ENCODE measurements at regions not wholly inside any gene's neighbourhood (a gene's known extent, or its start where the extent isn't known, plus 50 kb on each side); places are given as distances from the start of the nearest gene placed in this dataset.

DNA sequence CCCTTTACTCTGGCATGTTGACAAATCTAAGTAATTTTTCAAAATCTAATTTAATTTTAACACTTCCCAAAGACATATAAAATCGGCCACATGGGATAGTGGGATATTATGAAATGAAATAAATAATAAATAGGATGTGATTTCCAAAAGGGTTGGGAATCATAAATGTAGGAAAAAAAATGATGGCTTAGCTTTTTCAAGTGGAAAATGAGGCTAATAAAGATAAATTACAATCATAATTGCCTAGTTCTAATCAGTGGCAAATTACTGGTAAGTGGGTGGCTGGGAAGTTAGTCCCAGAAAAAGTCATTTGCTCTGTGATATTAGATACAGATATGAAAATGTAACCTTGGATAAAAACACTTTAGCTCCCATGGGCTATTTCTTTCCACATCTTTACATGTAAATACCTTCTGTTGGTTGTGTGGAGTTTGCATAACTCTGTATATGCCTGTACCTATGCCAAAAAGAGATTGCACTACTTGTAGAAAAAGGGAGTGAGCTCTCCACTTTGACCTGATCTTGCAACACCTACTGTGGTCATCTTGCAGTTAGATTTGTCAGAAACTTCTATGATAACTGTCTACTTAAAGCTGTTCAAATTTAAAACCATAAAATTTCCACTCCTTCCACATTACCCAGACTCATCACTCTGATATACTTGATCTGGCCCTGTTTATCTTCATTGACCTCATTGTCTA lies 284.6 kb upstream of the KAZN start:
- no peaks in the 10 kb centered on the region for H3K36me3 ChIP-seq (ENCODE audit: control insufficient read depth in 2 of 2, insufficient read depth in 2 of 2, low read length in 1 of 2)
- H3K27ac ChIP-seq (ENCODE audit: low read depth in 1 of 2, low read length in 1 of 2): no peak overlapping the region
- no peaks in the 10 kb centered on the region for H3K4me1 ChIP-seq (ENCODE audit: control insufficient read depth in 2 of 2, insufficient read depth in 2 of 2, low read length in 2 of 2)
- no peak for DNase-seq (ENCODE audit: low read depth in 6 of 9, low spot score in 9 of 9)
- H3K9me3 ChIP-seq (ENCODE audit: control insufficient read depth in 2 of 2, insufficient read depth in 1 of 2, low read length in 1 of 2): no peaks in the 10 kb centered on the region
- no peaks in the 10 kb centered on the region for H3K27me3 ChIP-seq (ENCODE audit: control insufficient read depth in 2 of 2, insufficient read depth in 1 of 2, low read length in 1 of 2)
- 99% methylated on average over 1 of the region's 1 CpG for WGBS
- H3K4me3 ChIP-seq (ENCODE audit: low read length in 2 of 2): no peak overlapping the region

DNA sequence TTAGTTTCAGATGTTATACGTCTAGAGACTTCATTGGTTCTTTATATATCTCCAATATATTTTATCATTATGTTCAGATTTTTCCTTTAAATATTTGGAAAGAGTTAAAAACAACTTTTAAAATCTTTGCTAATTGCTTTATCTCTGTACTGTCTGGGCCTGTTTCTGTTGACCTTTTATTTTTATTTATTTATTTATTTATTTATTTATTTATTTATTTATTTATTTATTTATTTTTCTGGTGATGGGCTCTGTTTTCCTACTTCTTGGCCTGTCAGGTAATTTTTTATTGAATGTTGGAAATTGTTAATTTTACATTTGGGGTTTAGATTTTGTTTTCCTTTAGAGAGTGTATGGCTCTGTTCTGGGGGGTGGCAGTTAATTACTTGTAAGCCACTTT lies 279.7 kb upstream of the KAZN start:
- Histone ChIP-seq H3K27me3 (ENCODE audit: control insufficient read depth in 2 of 2, insufficient read depth in 1 of 2, low read length in 1 of 2) (no peaks in the 10 kb centered on the region), H3K27ac (ENCODE audit: low read depth in 1 of 2, low read length in 1 of 2) (no peak overlapping the region), H3K4me1 (ENCODE audit: control insufficient read depth in 2 of 2, insufficient read depth in 2 of 2, low read length in 2 of 2) (peaks cover 0 to 4% of the 10 kb centered on the region in 2 donors), H3K9me3 (ENCODE audit: control insufficient read depth in 2 of 2, insufficient read depth in 1 of 2, low read length in 1 of 2) (no peaks in the 10 kb centered on the region), H3K4me3 (ENCODE audit: low read length in 2 of 2) (no peak overlapping the region), H3K36me3 (ENCODE audit: control insufficient read depth in 2 of 2, insufficient read depth in 2 of 2, low read length in 1 of 2) (no peaks in the 10 kb centered on the region)
- WGBS: 97% methylated on average over 1 of the region's 1 CpG
- no peak for DNase-seq (ENCODE audit: low read depth in 6 of 9, low spot score in 9 of 9)

DNA sequence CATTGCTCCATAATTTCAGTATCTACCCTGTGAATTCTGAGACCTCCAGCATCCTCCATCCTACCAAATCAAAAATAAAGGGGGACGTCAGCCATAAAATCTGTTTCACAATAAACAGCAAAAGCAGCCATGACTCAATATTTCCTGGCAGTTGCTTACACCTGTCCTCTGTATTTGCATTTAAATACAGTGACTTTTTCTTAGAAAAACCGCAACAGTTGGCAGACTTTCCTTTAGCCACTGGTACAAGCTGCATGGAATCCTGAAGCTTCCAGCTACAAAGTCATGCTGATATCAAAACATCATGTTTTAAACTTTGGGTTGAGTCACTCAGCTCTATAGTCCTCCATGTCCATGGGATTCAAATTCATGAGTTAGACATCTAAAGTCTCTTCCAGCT lies 278.0 kb upstream of the KAZN start:
- peak overlapping the region in 1 of 2 donors; percentile 29 for H3K27ac ChIP-seq (ENCODE audit: low read depth in 1 of 2, low read length in 1 of 2)
- no peaks in the 10 kb centered on the region for H3K9me3 ChIP-seq (ENCODE audit: control insufficient read depth in 2 of 2, insufficient read depth in 1 of 2, low read length in 1 of 2)
- no peaks in the 10 kb centered on the region for H3K36me3 ChIP-seq (ENCODE audit: control insufficient read depth in 2 of 2, insufficient read depth in 2 of 2, low read length in 1 of 2)
- H3K27me3 ChIP-seq (ENCODE audit: control insufficient read depth in 2 of 2, insufficient read depth in 1 of 2, low read length in 1 of 2): no peaks in the 10 kb centered on the region
- H3K4me1 ChIP-seq (ENCODE audit: control insufficient read depth in 2 of 2, insufficient read depth in 2 of 2, low read length in 2 of 2): peaks cover 0 to 4% of the 10 kb centered on the region in 2 donors
- peak in 3 of 9 donors; percentile 14 to 42 (median 16) for DNase-seq (ENCODE audit: low read depth in 6 of 9, low spot score in 9 of 9)
- 53% methylated on average over 2 of the region's 2 CpGs for WGBS
- H3K4me3 ChIP-seq (ENCODE audit: low read length in 2 of 2): no peak overlapping the region

DNA sequence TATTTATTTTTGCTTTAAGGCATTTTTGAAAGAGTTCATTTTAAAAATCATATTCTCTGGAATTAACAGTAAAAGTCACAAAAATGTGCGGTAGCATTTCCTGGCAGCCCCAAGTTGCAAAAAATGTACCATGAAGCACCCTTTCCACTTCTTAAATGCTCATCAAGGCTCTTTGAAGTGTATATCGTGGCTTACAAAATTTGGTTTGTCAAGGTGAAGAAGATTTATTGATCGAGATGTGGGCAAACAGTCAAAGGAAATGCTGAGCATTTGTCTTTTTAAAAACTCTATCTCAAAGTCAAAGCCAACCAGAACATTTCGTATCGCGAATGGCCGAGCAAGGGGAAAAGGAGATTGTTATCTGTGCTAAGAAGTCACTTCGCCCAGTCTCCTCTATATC lies 277.5 kb upstream of the KAZN start:
- Histone ChIP-seq H3K27me3 (ENCODE audit: control insufficient read depth in 2 of 2, insufficient read depth in 1 of 2, low read length in 1 of 2) (no peaks in the 10 kb centered on the region), H3K36me3 (ENCODE audit: control insufficient read depth in 2 of 2, insufficient read depth in 2 of 2, low read length in 1 of 2) (no peaks in the 10 kb centered on the region), H3K27ac (ENCODE audit: low read depth in 1 of 2, low read length in 1 of 2) (peak overlapping the region in 1 of 2 donors; percentile 29), H3K4me3 (ENCODE audit: low read length in 2 of 2) (no peak overlapping the region), H3K9me3 (ENCODE audit: control insufficient read depth in 2 of 2, insufficient read depth in 1 of 2, low read length in 1 of 2) (no peaks in the 10 kb centered on the region), H3K4me1 (ENCODE audit: control insufficient read depth in 2 of 2, insufficient read depth in 2 of 2, low read length in 2 of 2) (peaks cover 0 to 4% of the 10 kb centered on the region in 2 donors)
- peak in 1 of 9 donors; percentile 27 for DNase-seq (ENCODE audit: low read depth in 6 of 9, low spot score in 9 of 9)
- WGBS: 55% methylated on average over 8 of the region's 8 CpGs

DNA sequence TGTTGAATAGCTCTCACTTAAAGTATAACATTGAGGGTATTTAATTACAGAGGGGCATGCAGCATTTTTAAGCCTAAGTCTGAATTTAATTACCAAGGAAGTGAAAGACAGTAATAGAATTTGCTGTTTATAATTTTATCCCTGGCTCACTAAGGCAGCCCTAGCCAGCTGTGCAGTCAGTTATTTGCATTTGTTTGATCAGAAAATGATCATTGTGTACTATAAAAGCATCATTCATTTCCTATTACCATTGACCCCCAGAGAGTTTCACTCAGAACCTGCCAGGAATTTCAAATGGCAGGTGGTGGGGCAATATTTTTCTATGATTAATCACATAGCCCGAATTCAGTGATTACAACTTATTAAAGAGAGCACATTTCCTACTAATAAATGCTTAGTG lies 277.1 kb upstream of the KAZN start:
- WGBS: 83% methylated on average over 1 of the region's 1 CpG
- H3K9me3 ChIP-seq (ENCODE audit: control insufficient read depth in 2 of 2, insufficient read depth in 1 of 2, low read length in 1 of 2): no peaks in the 10 kb centered on the region
- no peaks in the 10 kb centered on the region for H3K36me3 ChIP-seq (ENCODE audit: control insufficient read depth in 2 of 2, insufficient read depth in 2 of 2, low read length in 1 of 2)
- H3K27me3 ChIP-seq (ENCODE audit: control insufficient read depth in 2 of 2, insufficient read depth in 1 of 2, low read length in 1 of 2): no peaks in the 10 kb centered on the region
- H3K4me1 ChIP-seq (ENCODE audit: control insufficient read depth in 2 of 2, insufficient read depth in 2 of 2, low read length in 2 of 2): peaks cover 0 to 4% of the 10 kb centered on the region in 2 donors
- DNase-seq (ENCODE audit: low read depth in 6 of 9, low spot score in 9 of 9): no peak
- peak overlapping the region in 1 of 2 donors; percentile 10 for H3K27ac ChIP-seq (ENCODE audit: low read depth in 1 of 2, low read length in 1 of 2)
- no peak overlapping the region for H3K4me3 ChIP-seq (ENCODE audit: low read length in 2 of 2)

DNA sequence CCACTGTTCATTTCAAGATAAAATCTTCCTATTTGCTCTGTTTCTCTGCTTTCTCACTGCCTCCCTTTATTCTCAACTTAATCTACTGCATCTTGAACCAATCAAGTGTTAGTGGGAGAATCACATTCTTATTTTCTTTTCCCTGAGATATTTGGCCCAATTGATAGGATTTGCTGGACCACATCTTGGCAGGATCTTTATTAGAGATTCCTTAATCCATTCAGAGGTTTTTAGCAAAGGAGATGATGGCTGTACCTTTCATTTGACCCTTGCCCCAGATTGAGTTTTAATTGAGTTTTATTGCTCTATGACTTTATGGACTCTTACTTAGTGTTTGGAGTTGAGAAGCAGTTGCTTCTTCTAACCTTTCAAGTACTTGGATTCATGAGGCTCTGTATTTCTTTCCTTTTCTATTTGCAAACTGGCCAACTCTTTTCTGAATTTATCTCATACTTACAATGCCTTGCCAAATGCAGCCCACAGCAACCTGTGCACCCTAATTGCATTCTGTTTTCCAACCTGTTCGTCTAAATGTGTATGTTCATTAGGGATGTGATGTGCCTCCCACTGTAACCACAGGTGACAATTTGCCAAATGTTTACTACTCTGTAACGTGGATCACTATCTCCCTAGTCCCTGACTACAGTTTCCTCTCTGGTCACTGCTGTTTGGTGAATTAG lies 274.8 kb upstream of the KAZN start:
- 72% methylated on average over 2 of the region's 2 CpGs for WGBS

DNA sequence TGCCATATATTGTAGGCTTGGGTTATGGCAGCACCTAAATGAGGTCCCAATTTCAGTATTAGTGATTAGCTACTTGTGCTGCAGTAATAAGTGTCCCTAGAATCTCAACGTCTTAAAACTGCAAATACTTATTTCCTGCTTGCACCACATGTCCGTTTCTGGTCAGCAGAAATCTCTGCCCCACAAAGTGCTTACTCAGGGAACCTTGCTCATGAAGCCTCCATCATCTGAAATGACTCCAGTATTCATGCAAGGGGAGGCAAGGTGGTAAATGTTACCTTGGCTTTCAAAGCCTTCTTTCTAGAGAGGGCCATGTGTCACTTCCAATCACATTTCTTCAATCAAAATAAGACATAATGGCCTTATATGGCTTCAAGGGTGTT lies 274.2 kb upstream of the KAZN start:
- no peaks in the 10 kb centered on the region for H3K9me3 ChIP-seq (ENCODE audit: control insufficient read depth in 2 of 2, insufficient read depth in 1 of 2, low read length in 1 of 2)
- no peaks in the 10 kb centered on the region for H3K36me3 ChIP-seq (ENCODE audit: control insufficient read depth in 2 of 2, insufficient read depth in 2 of 2, low read length in 1 of 2)
- H3K4me3 ChIP-seq (ENCODE audit: low read length in 2 of 2): no peak overlapping the region
- peaks cover 0 to 4% of the 10 kb centered on the region in 2 donors for H3K4me1 ChIP-seq (ENCODE audit: control insufficient read depth in 2 of 2, insufficient read depth in 2 of 2, low read length in 2 of 2)
- no peaks in the 10 kb centered on the region for H3K27me3 ChIP-seq (ENCODE audit: control insufficient read depth in 2 of 2, insufficient read depth in 1 of 2, low read length in 1 of 2)
- WGBS: 80% methylated on average over 2 of the region's 2 CpGs
- no peak for DNase-seq (ENCODE audit: low read depth in 6 of 9, low spot score in 9 of 9)
- H3K27ac ChIP-seq (ENCODE audit: low read depth in 1 of 2, low read length in 1 of 2): no peak overlapping the region

More for the DNA sequence above, 274.8 kb upstream of the KAZN start:
- no peaks in the 10 kb centered on the region for H3K27me3 ChIP-seq (ENCODE audit: control insufficient read depth in 2 of 2, insufficient read depth in 1 of 2, low read length in 1 of 2)
- H3K36me3 ChIP-seq (ENCODE audit: control insufficient read depth in 2 of 2, insufficient read depth in 2 of 2, low read length in 1 of 2): no peaks in the 10 kb centered on the region
- H3K9me3 ChIP-seq (ENCODE audit: control insufficient read depth in 2 of 2, insufficient read depth in 1 of 2, low read length in 1 of 2): no peaks in the 10 kb centered on the region
- no peak for DNase-seq (ENCODE audit: low read depth in 6 of 9, low spot score in 9 of 9)
- H3K4me3 ChIP-seq (ENCODE audit: low read length in 2 of 2): no peak overlapping the region
- H3K4me1 ChIP-seq (ENCODE audit: control insufficient read depth in 2 of 2, insufficient read depth in 2 of 2, low read length in 2 of 2): peaks cover 0 to 4% of the 10 kb centered on the region in 2 donors
- no peak overlapping the region for H3K27ac ChIP-seq (ENCODE audit: low read depth in 1 of 2, low read length in 1 of 2)

DNA sequence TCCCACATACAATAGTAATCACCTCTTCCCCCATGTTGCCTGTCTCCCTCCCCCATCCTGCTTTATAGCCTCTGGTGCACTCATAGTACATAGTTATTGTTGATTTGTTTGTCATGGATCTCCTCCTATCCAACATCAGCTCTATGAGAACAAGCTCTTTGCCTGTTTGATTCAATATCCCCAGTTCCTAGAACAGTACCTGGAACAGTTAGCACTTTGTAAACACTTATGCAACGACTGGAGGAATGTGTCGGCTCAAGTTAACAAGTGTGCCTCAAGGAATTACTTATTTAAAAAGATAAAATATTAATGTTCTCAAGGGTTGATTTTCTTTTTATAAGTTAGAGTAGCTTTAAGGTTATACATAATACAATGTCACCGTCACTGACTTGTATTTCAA lies 271.6 kb upstream of the KAZN start:
- H3K36me3 ChIP-seq (ENCODE audit: control insufficient read depth in 2 of 2, insufficient read depth in 2 of 2, low read length in 1 of 2): no peaks in the 10 kb centered on the region

DNA sequence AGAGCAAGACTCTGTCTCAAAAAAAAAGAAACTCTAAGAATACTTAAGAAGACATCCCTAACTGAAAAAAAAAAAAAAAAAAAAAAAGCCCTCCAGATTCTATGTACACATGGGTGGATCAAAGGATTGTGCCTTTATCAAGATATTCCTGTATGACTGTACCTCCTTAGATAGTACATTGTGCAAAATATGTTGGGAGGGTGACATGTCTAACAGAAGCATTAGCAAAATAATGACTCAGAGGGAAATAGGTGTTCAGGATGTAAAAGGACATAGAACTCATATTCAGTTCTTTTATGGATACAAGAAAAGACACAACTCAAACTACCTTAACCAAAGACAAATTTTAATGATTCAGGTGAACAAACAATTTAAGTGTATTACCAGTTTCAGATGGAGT lies 269.8 kb upstream of the KAZN start:
- Histone ChIP-seq H3K4me1 (ENCODE audit: control insufficient read depth in 2 of 2, insufficient read depth in 2 of 2, low read length in 2 of 2) (peaks cover 5 to 10% of the 10 kb centered on the region in 2 donors), H3K4me3 (ENCODE audit: low read length in 2 of 2) (no peak overlapping the region), H3K27ac (ENCODE audit: low read depth in 1 of 2, low read length in 1 of 2) (no peak overlapping the region), H3K9me3 (ENCODE audit: control insufficient read depth in 2 of 2, insufficient read depth in 1 of 2, low read length in 1 of 2) (no peaks in the 10 kb centered on the region), H3K27me3 (ENCODE audit: control insufficient read depth in 2 of 2, insufficient read depth in 1 of 2, low read length in 1 of 2) (no peaks in the 10 kb centered on the region), H3K36me3 (ENCODE audit: control insufficient read depth in 2 of 2, insufficient read depth in 2 of 2, low read length in 1 of 2) (no peaks in the 10 kb centered on the region)
- DNase-seq (ENCODE audit: low read depth in 6 of 9, low spot score in 9 of 9): no peak

More for the DNA sequence above, 271.6 kb upstream of the KAZN start:
- Histone ChIP-seq H3K4me3 (ENCODE audit: low read length in 2 of 2) (no peak overlapping the region), H3K4me1 (ENCODE audit: control insufficient read depth in 2 of 2, insufficient read depth in 2 of 2, low read length in 2 of 2) (no peaks in the 10 kb centered on the region), H3K27me3 (ENCODE audit: control insufficient read depth in 2 of 2, insufficient read depth in 1 of 2, low read length in 1 of 2) (no peaks in the 10 kb centered on the region), H3K27ac (ENCODE audit: low read depth in 1 of 2, low read length in 1 of 2) (no peak overlapping the region), H3K9me3 (ENCODE audit: control insufficient read depth in 2 of 2, insufficient read depth in 1 of 2, low read length in 1 of 2) (no peaks in the 10 kb centered on the region)
- DNase-seq (ENCODE audit: low read depth in 6 of 9, low spot score in 9 of 9): no peak
- WGBS: 95% methylated on average over 3 of the region's 3 CpGs
